Panc1 (cell line): ENCODE measurements at regions not wholly inside any gene's neighbourhood (a gene's known extent, or its start where the extent isn't known, plus 50 kb on each side); places are given as distances from the start of the nearest gene placed in this dataset.

Source experiments
- ATAC-seq: fragments of 200-7000 bp; cut with Tn5 transposase; 2 replicates; pipeline ENCODE4 v1.9.1; 2020; ENCODE audit warnings: mild to moderate bottlenecking, moderate library complexity
- BruUV-seq: library from RNA; stranded (reverse); fragments of 400-500 nt; replicated peaks from 2 replicates; lab custom pipeline; 2021; lab: Mats Ljungman, UMichigan
- CTCF ChIA-PET: fragments of 300-600 bp; sonication (Branson Sonifier 250); formaldehyde crosslinking; loops from one replicate; lab custom pipeline; 2022; ENCODE audit warnings: antibody characterized with exemption; lab: Charles Lee
- POLR2A ChIA-PET: fragments of 300-600 bp; sonication (Branson Sonifier 250); formaldehyde crosslinking; loops from one replicate; lab custom pipeline; 2022; ENCODE audit warnings: antibody characterized with exemption; lab: Charles Lee
- DNase-seq: peaks from one replicate; pipeline ENCODE4 v3.0.0-alpha.2; 2010; ENCODE audit warnings: low read depth, low spot score
- H3K27ac ChIP-seq: 2 replicates; pipeline ENCODE4 v1.5.1; 2011; ENCODE audit warnings: mild to moderate bottlenecking, low read length, inconsistent platforms
- H3K27me3 ChIP-seq: fragments of 200-500 bp; sonication (Bioruptor generic); 2 replicates; pipeline ENCODE4 v1.6.0; 2014; ENCODE audit warnings: low read length, inconsistent platforms; ENCODE audit not compliant: control insufficient read depth, insufficient read depth
- H3K36me3 ChIP-seq: fragments of 200-500 bp; sonication (Bioruptor generic); 2 replicates; pipeline ENCODE4 v1.5.1; 2014; ENCODE audit warnings: inconsistent platforms, mild to moderate bottlenecking, low read length, moderate library complexity; ENCODE audit not compliant: control insufficient read depth, insufficient read depth
- H3K4me1 ChIP-seq: 2 replicates; pipeline ENCODE4 v1.5.1; 2011; ENCODE audit warnings: inconsistent platforms, mild to moderate bottlenecking, low read length, moderate library complexity; ENCODE audit not compliant: control insufficient read depth, insufficient read depth
- H3K4me3 ChIP-seq, 2 experiments: 2 replicates each; pipeline ENCODE4 v1.5.1; 2011 to 2012; ENCODE audit warnings: low read depth in 2 of 2, low read length in 2 of 2, mild to moderate bottlenecking in 2 of 2, inconsistent platforms in 1 of 2, moderate library complexity in 1 of 2
- H3K9me3 ChIP-seq: fragments of 200-500 bp; sonication (Bioruptor generic); 2 replicates; pipeline ENCODE4 v1.5.1; 2014; ENCODE audit warnings: low read depth, mild to moderate bottlenecking, inconsistent platforms, low read length, moderate library complexity; ENCODE audit not compliant: control insufficient read depth, insufficient read depth
- CTCF ChIP-seq: fragments of 450-650 bp; IDR thresholded peaks from 2 replicates; pipeline ENCODE4 v1.5.1; 2017; ENCODE audit warnings: mild to moderate bottlenecking
- POLR2AphosphoS5 ChIP-seq: IDR thresholded peaks from 2 replicates; pipeline ENCODE4 v1.6.1; 2012; ENCODE audit warnings: mild to moderate bottlenecking, low read depth, low read length, moderate library complexity
- REST ChIP-seq, 2 experiments: IDR thresholded peaks; 2 replicates each; pipeline ENCODE4 v1.6.1; 2011 to 2012; ENCODE audit warnings: low read depth in 2 of 2, control low read depth in 1 of 2, low read length in 1 of 2, mild to moderate bottlenecking in 1 of 2, moderate library complexity in 1 of 2; ENCODE audit not compliant: insufficient read depth in 1 of 2
- SIN3A ChIP-seq: IDR thresholded peaks from 2 replicates; pipeline ENCODE4 v1.6.1; 2012; ENCODE audit warnings: low read depth, mild to moderate bottlenecking, low read length, moderate library complexity, borderline replicate concordance; ENCODE audit not compliant: insufficient read depth
- TCF7L2 ChIP-seq: IDR thresholded peaks from 2 replicates; pipeline ENCODE4 v1.6.1; 2011; ENCODE audit warnings: mild to moderate bottlenecking, low read depth, low read length, inconsistent platforms
- in situ Hi-C: cut with HindIII; loops from 2 replicates; pipeline ENCODE4 v1.10.0; 2016; ENCODE audit warnings: low sequenced_read_pairs, low pct_unique_long_range_greater_than_20kb
- intact Hi-C: fragments of 100-400 bp; cut with micrococcal nuclease; formaldehyde crosslinking; loops from one replicate; pipeline ENCODE4 v1.10.0; 2022; ENCODE audit not compliant: unreplicated experiment

GRCh38 chr13:106649495-106649894, 81.6 kb upstream of the ARGLU1 start:
- Histone ChIP-seq H3K27me3 (no peaks in the 10 kb centered on the region), H3K27ac (no peak overlapping the region), H3K9me3 (no peaks in the 10 kb centered on the region), H3K4me3 (no peak overlapping the region), H3K4me1 (no peaks in the 10 kb centered on the region), H3K36me3 (no peaks in the 10 kb centered on the region)
- TF ChIP-seq REST (IDR thresholded peaks at IDR 0.05; ENCODE audit: insufficient read depth in 1 of 2, low read depth in 2 of 2, low read length in 1 of 2): no peak
- no peak for TF ChIP-seq POLR2AphosphoS5
- TF ChIP-seq TCF7L2: no peak
- TF ChIP-seq SIN3A: no peak
- TF ChIP-seq CTCF: no peak
- POLR2A ChIA-PET: no interaction called here
- no TSS peak for BruUV-seq
- CTCF ChIA-PET: no interaction called here
- intact Hi-C loops: no loop called here
- in situ Hi-C loops: no loop called here
- DNase-seq (no peak), ATAC-seq (no peak)

- intact Hi-C loops (no loop called here), in situ Hi-C loops (no loop called here)
- H3K27ac ChIP-seq: no peak overlapping the region
- no peaks in the 10 kb centered on the region for H3K9me3 ChIP-seq
- H3K36me3 ChIP-seq: no peaks in the 10 kb centered on the region
- CTCF ChIA-PET: no interaction called here
- no peaks in the 10 kb centered on the region for H3K4me1 ChIP-seq
- no peak for TF ChIP-seq SIN3A
- no peak for TF ChIP-seq CTCF
- no peak for TF ChIP-seq TCF7L2
- TF ChIP-seq REST (IDR thresholded peaks at IDR 0.05; ENCODE audit: insufficient read depth in 1 of 2, low read depth in 2 of 2, low read length in 1 of 2): no peak
- BruUV-seq: no TSS peak
- POLR2A ChIA-PET: no interaction called here
- H3K27me3 ChIP-seq: no peaks in the 10 kb centered on the region
- DNase-seq: no peak
- ATAC-seq: no peak
- H3K4me3 ChIP-seq: no peak overlapping the region
Observed at GRCh38 chr13:106640515-106640914, 72.6 kb upstream of the ARGLU1 start.
